ENCODE measurements at regions not wholly inside any gene's neighbourhood (a gene's known extent, or its start where the extent isn't known, plus 50 kb on each side); places are given as distances from the start of the nearest gene placed in this dataset.

GRCh38 chrX:840556-840955 is 210.0 kb downstream of the SHOX start:
- TF ChIP-seq, protein P1, sequence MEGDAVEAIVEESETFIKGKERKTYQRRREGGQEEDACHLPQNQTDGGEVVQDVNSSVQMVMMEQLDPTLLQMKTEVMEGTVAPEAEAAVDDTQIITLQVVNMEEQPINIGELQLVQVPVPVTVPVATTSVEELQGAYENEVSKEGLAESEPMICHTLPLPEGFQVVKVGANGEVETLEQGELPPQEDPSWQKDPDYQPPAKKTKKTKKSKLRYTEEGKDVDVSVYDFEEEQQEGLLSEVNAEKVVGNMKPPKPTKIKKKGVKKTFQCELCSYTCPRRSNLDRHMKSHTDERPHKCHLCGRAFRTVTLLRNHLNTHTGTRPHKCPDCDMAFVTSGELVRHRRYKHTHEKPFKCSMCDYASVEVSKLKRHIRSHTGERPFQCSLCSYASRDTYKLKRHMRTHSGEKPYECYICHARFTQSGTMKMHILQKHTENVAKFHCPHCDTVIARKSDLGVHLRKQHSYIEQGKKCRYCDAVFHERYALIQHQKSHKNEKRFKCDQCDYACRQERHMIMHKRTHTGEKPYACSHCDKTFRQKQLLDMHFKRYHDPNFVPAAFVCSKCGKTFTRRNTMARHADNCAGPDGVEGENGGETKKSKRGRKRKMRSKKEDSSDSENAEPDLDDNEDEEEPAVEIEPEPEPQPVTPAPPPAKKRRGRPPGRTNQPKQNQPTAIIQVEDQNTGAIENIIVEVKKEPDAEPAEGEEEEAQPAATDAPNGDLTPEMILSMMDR (IDR thresholded peaks at IDR 0.05; ENCODE audit: low read depth, low read length, poor library complexity, severe bottlenecking): no peak
- no peak for TF ChIP-seq EZH2phosphoT487 (IDR thresholded peaks at IDR 0.05; ENCODE audit: borderline replicate concordance, low read length)

All from DOHH2 (cell line).